BLaER1 treated with 17β-estradiol and CSF1 and Interleukin-3, amounts not matched to agents 10 nM and 100 nM (cell line): ENCODE measurements at regions not wholly inside any gene's neighbourhood (a gene's known extent, or its start where the extent isn't known, plus 50 kb on each side); places are given as distances from the start of the nearest gene placed in this dataset.

Experiments used
- H3K27ac ChIP-seq, 11 experiments: shearing (Covaris generic); formaldehyde crosslinking; 2 replicates each; pipeline ENCODE4 v1.8.1; 2022
- H3K27me3 ChIP-seq, 11 experiments: shearing (Covaris generic); formaldehyde crosslinking; 2 replicates each; pipeline ENCODE4 v1.8.1; 2022
- H3K36me3 ChIP-seq, 11 experiments: shearing (Covaris generic); formaldehyde crosslinking; 2 replicates each; pipeline ENCODE4 v1.8.1; 2022
- H3K4me1 ChIP-seq, 10 experiments: shearing (Covaris generic); formaldehyde crosslinking; 2 replicates each; pipeline ENCODE4 v1.8.1; 2022
- H3K4me2 ChIP-seq, 11 experiments: shearing (Covaris generic); formaldehyde crosslinking; 2 replicates each; pipeline ENCODE4 v1.8.1; 2022
- H3K4me3 ChIP-seq, 10 experiments: shearing (Covaris generic); formaldehyde crosslinking; 2 replicates each; pipeline ENCODE4 v1.8.1; 2022
- H3K9ac ChIP-seq, 11 experiments: shearing (Covaris generic); formaldehyde crosslinking; 2 replicates each; pipeline ENCODE4 v1.8.1; 2022
- H3K9me3 ChIP-seq, 11 experiments: shearing (Covaris generic); formaldehyde crosslinking; replicated peaks in 1 of 11; 2 replicates each; pipeline ENCODE4 v1.8.1; 2022
- H4K20me1 ChIP-seq, 11 experiments: shearing (Covaris generic); formaldehyde crosslinking; 2 replicates each; pipeline ENCODE4 v1.8.1; 2022
- Cebpa-rat ChIP-seq, 11 experiments: shearing (Covaris generic); IDR thresholded peaks; 2 replicates each; pipeline ENCODE4 v1.8.1; 2022

DNA sequence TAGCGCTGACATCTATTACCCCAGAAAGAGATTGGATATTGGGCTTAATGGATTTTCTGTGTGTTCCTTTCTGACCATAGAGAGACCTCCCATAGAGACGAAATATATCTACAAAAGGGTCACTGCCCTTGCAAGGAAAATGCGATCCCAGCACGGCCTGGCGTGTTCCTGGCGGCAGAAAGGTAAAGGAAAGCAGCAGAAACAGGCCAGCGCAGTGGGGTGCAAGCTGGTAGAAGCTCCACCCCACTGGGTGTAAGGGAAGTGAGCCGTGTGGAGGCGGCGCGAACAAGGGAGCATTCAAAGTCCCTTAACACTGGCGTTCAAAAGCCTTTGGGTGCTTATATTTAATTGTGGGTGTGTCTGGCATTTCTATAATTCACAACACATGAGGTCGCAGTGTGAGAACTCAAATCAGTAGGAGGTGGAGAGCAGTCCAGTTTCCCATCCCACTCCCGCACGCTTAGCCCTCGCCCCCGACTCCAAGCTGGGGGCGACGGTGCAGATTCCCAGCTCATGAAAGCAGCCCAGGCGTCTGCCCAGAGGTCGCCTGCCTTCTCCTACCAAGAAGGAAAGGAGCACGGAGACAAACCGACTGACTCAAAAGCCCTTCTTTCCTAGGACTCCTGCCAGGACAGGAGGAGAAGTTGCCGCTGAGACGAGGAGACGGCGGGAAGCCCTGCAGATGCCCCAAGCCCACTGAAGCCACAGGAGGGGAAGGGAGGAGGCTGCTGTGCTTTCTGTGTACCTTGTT, 478.4 kb downstream of the FOXO1 start:
- Histone ChIP-seq H3K27ac (no peak overlapping the region), H3K27me3 (no peaks in the 10 kb centered on the region), H3K4me1 (peaks cover 0 to 44% (median 26%) of the 10 kb centered on the region in 10 experiments; a peak in 17 of 20 replicates), H3K4me2 (peak overlapping the region in 9 of 11 experiments; percentile 24 to 81 (median 70); a peak in 14 of 22 replicates), H3K36me3 (no peaks in the 10 kb centered on the region), H3K9ac (no peak overlapping the region), H3K9me3 (no peaks in the 10 kb centered on the region), H4K20me1 (no peaks in the 10 kb centered on the region), H3K4me3 (no peak overlapping the region)
- TF ChIP-seq Cebpa-rat (IDR thresholded peaks at IDR 0.05) = no peak

GRCh38 chr13:40189426-40189825, 477.0 kb downstream of the FOXO1 start:
- no peak for TF ChIP-seq Cebpa-rat (IDR thresholded peaks at IDR 0.05)
- H3K9me3 ChIP-seq = no peaks in the 10 kb centered on the region
- H3K9ac ChIP-seq = no peak overlapping the region
- no peaks in the 10 kb centered on the region for H4K20me1 ChIP-seq
- no peaks in the 10 kb centered on the region for H3K36me3 ChIP-seq
- H3K4me3 ChIP-seq = no peak overlapping the region
- no peak overlapping the region for H3K4me2 ChIP-seq
- H3K27ac ChIP-seq = no peak overlapping the region
- peaks cover 0 to 44% (median 26%) of the 10 kb centered on the region in 10 experiments; a peak in 17 of 20 replicates for H3K4me1 ChIP-seq
- H3K27me3 ChIP-seq = no peaks in the 10 kb centered on the region

DNA sequence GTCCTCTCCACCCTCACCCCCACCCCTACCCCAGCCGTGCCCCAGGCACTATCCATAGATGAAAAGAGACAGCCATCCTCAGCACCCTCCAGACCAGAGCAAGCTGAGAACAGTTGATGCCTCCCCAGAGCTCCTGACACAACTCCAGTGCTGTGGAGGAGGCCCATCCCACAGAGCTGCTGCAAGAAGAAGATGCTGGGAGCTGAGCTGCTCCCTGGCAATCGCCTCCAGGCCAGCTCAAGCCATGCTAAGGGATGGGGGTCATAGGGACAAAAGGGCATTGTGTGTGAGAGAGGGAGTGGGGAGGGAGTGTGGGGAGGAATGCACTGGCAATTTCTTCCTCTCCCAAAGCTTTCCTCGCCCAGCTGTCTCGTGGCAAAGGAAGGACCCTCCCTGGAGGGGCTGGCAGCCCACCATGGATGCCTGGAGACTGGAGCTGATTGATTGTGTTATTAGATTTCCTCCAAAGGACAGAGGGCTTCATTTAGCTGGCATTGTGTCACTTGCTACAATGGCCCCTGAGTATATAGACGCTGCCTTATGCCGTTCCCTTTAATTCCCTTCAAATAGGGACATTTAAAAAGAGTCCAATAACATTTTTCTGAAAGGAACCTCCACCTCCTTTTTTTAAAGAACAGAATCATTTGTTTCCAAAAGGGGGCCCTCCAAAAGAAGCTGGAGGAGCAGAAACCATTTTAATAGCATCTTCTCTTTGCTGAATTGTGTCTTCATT, 476.4 kb downstream of the FOXO1 start:
- H3K36me3 ChIP-seq = no peaks in the 10 kb centered on the region
- no peak for TF ChIP-seq Cebpa-rat (IDR thresholded peaks at IDR 0.05)
- H3K4me2 ChIP-seq = peak overlapping the region in 8 of 11 experiments; percentile 4 to 56 (median 44); a peak in 13 of 22 replicates
- no peaks in the 10 kb centered on the region for H4K20me1 ChIP-seq
- peaks cover 0 to 44% (median 26%) of the 10 kb centered on the region in 10 experiments; a peak in 17 of 20 replicates for H3K4me1 ChIP-seq
- no peak overlapping the region for H3K27ac ChIP-seq
- H3K9ac ChIP-seq = no peak overlapping the region
- H3K4me3 ChIP-seq = no peak overlapping the region
- H3K9me3 ChIP-seq = no peaks in the 10 kb centered on the region
- no peaks in the 10 kb centered on the region for H3K27me3 ChIP-seq

- Histone ChIP-seq H3K4me3 (no peak overlapping the region), H3K4me2 (peak overlapping the region in 9 of 11 experiments; percentile 4 to 56 (median 35); a peak in 16 of 22 replicates), H3K9ac (no peak overlapping the region), H3K36me3 (no peaks in the 10 kb centered on the region), H3K9me3 (no peaks in the 10 kb centered on the region), H3K27ac (no peak overlapping the region), H4K20me1 (no peaks in the 10 kb centered on the region), H3K27me3 (no peaks in the 10 kb centered on the region), H3K4me1 (peaks cover 0 to 44% (median 26%) of the 10 kb centered on the region in 10 experiments; a peak in 17 of 20 replicates)
- no peak for TF ChIP-seq Cebpa-rat (IDR thresholded peaks at IDR 0.05)
Observed at GRCh38 chr13:40190641-40191100, 475.8 kb downstream of the FOXO1 start.

DNA sequence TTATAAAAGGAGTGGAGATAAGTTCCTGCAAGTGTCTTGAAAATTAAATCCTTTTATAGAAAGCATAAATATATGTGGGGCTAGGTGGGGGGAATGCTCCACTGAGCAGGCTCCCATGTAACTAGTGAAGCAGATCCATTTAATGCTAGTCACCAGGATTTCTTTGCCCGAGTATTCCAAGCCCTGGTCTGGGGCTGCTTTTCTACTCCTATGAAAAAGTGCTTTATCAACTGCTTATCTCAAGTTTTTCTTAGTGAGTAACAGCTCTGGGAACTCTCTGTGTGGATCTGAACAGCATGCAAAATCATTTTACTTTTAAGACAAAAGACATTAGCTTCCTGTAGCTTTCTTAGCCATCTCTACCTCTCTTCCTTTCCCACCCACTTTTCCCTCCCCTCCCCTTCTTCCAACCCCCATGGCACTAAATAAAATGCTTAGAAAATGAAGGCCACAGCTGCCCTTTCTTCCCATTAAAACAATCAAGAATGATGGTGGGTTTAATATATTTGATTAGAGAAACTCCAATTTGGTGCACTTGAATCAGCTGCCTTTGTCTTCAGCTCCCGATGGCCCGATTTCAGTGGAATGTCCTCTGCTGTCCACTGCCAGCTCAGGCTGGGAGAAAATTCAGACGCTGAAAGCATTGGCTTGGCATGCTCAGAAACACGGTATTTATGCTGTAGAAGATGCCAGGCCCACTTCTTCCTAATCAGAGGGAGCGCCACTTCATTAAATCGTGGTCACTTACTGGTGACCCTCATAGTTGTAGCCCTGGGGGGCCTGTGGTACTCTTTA, 475.1 kb downstream of the FOXO1 start:
- H3K4me2 ChIP-seq = peak overlapping the region in 8 of 11 experiments; percentile 4 to 56 (median 44); a peak in 13 of 22 replicates
- no peaks in the 10 kb centered on the region for H3K9me3 ChIP-seq
- H3K27me3 ChIP-seq = no peaks in the 10 kb centered on the region
- H3K27ac ChIP-seq = no peak overlapping the region
- no peaks in the 10 kb centered on the region for H4K20me1 ChIP-seq
- TF ChIP-seq Cebpa-rat (IDR thresholded peaks at IDR 0.05) = no peak
- no peaks in the 10 kb centered on the region for H3K36me3 ChIP-seq
- peaks cover 0 to 39% (median 26%) of the 10 kb centered on the region in 10 experiments; a peak in 17 of 20 replicates for H3K4me1 ChIP-seq
- no peak overlapping the region for H3K4me3 ChIP-seq
- H3K9ac ChIP-seq = no peak overlapping the region

DNA sequence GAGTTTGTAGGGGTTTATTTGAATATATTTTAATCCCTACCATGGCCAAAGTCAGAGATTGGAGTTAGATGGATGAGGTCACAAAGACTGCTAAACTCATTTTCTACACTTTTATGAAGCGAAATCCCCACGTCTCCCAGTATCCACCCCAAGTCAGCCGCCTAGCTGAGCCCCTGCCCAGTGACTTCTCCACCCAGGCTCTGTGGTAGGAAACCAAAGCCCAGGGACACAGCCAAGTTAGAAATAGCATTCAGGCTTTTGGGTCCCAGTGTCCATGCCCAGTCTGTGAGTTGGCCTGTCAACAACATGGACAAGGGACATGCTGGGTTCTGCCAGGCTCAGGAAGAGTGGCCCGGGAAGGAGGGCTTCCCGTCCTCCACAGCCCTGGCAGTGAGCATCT, 474.0 kb downstream of the FOXO1 start:
- Histone ChIP-seq H3K9ac (no peak overlapping the region), H3K9me3 (no peaks in the 10 kb centered on the region), H3K4me2 (no peak overlapping the region), H3K36me3 (no peaks in the 10 kb centered on the region), H3K4me3 (no peak overlapping the region), H3K27me3 (no peaks in the 10 kb centered on the region), H3K4me1 (peaks cover 0 to 29% (median 19%) of the 10 kb centered on the region in 10 experiments; a peak in 17 of 20 replicates), H4K20me1 (no peaks in the 10 kb centered on the region), H3K27ac (no peak overlapping the region)
- TF ChIP-seq Cebpa-rat (IDR thresholded peaks at IDR 0.05) = no peak

- Histone ChIP-seq H3K4me2 (no peak overlapping the region), H3K4me1 (peaks cover 0 to 24% (median 15%) of the 10 kb centered on the region in 10 experiments; a peak in 17 of 20 replicates), H4K20me1 (no peaks in the 10 kb centered on the region), H3K27ac (no peak overlapping the region), H3K9ac (no peak overlapping the region), H3K4me3 (no peak overlapping the region), H3K27me3 (no peaks in the 10 kb centered on the region), H3K36me3 (no peaks in the 10 kb centered on the region), H3K9me3 (no peaks in the 10 kb centered on the region)
- no peak for TF ChIP-seq Cebpa-rat (IDR thresholded peaks at IDR 0.05)
Observed at GRCh38 chr13:40192858-40193257, 473.6 kb downstream of the FOXO1 start.

- TF ChIP-seq Cebpa-rat (IDR thresholded peaks at IDR 0.05) = no peak
- H3K4me2 ChIP-seq = no peak overlapping the region
- H3K4me1 ChIP-seq = peaks cover 0 to 18% (median 12%) of the 10 kb centered on the region in 10 experiments; a peak in 17 of 20 replicates
- no peaks in the 10 kb centered on the region for H3K27me3 ChIP-seq
- no peak overlapping the region for H3K9ac ChIP-seq
- H4K20me1 ChIP-seq = no peaks in the 10 kb centered on the region
- H3K27ac ChIP-seq = no peak overlapping the region
- H3K9me3 ChIP-seq = no peaks in the 10 kb centered on the region
- H3K36me3 ChIP-seq = no peaks in the 10 kb centered on the region
- H3K4me3 ChIP-seq = no peak overlapping the region
Observed at GRCh38 chr13:40193286-40194223, 472.9 kb downstream of the FOXO1 start.
